AG10803 (cell line): ENCODE measurements at regions not wholly inside any gene's neighbourhood (a gene's known extent, or its start where the extent isn't known, plus 50 kb on each side); places are given as distances from the start of the nearest gene placed in this dataset.
"Not testable (repeated sequence)": the region's sequence is repeated elsewhere in the genome, so short reads cannot be mapped to it uniquely, and the experiment has no call there.

Source experiments
- DNase-seq: peaks from one replicate; pipeline ENCODE4 v3.0.0; 2010; ENCODE audit warnings: low read depth
- H3K4me3 ChIP-seq: 2 replicates; pipeline ENCODE4 v1.5.1; 2011; ENCODE audit warnings: mild to moderate bottlenecking, low read length, control low read depth
- TF ChIP-seq, protein P1 (sequence below): conservative IDR thresholded peaks from 2 replicates; pipeline ENCODE4 v1.5.1; 2011; ENCODE audit warnings: mild to moderate bottlenecking, low read length, control low read depth, inconsistent platforms

DNA sequence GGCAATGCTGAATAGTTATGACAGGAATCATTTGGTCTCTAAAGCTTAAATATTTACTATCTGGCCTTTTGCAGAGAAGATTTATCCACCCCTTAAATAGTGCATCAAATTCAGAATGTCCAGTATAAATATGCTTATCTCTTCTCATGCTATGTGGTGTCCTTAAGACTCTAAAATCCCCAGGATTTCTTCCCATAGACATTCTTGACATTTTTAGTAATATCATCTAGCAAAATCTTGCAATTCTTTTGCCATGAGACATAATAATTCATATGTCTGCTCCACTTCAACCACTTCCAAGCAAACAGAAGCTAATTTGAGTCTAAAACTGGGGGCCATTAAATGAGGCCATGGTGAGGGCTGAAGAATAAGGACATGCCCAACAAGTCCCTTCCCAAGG lies 1923.4 kb upstream of the CDH9 start:
- no peak overlapping the region for H3K4me3 ChIP-seq
- DNase-seq: no peak
- TF ChIP-seq, protein P1, sequence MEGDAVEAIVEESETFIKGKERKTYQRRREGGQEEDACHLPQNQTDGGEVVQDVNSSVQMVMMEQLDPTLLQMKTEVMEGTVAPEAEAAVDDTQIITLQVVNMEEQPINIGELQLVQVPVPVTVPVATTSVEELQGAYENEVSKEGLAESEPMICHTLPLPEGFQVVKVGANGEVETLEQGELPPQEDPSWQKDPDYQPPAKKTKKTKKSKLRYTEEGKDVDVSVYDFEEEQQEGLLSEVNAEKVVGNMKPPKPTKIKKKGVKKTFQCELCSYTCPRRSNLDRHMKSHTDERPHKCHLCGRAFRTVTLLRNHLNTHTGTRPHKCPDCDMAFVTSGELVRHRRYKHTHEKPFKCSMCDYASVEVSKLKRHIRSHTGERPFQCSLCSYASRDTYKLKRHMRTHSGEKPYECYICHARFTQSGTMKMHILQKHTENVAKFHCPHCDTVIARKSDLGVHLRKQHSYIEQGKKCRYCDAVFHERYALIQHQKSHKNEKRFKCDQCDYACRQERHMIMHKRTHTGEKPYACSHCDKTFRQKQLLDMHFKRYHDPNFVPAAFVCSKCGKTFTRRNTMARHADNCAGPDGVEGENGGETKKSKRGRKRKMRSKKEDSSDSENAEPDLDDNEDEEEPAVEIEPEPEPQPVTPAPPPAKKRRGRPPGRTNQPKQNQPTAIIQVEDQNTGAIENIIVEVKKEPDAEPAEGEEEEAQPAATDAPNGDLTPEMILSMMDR: no peak

- no peak overlapping the region for H3K4me3 ChIP-seq
- TF ChIP-seq, protein P1: no peak
- DNase-seq: no peak
These were observed 1920.2 kb upstream of the CDH9 start for GRCh38 chr5:28958581-28958980.

DNA sequence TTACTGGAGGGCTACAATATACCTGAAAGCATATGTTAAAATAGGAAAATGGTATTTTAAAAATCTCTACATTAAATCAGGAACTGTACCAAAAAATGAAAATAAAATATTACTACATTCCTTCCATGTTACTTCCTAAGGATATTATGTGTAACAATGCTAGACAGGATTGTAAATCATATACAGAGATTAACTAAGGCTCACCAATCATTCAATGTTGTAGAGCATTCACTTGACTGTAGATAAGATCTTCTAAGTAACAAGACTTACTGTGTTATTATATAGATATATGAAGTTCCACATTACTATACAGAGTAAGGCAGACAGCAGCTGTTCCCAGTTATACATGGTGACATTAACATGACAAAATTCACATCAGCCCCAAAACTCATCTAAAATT lies 1919.1 kb upstream of the CDH9 start:
- DNase-seq: no peak
- H3K4me3 ChIP-seq: no peak overlapping the region
- TF ChIP-seq, protein P1: no peak

DNA sequence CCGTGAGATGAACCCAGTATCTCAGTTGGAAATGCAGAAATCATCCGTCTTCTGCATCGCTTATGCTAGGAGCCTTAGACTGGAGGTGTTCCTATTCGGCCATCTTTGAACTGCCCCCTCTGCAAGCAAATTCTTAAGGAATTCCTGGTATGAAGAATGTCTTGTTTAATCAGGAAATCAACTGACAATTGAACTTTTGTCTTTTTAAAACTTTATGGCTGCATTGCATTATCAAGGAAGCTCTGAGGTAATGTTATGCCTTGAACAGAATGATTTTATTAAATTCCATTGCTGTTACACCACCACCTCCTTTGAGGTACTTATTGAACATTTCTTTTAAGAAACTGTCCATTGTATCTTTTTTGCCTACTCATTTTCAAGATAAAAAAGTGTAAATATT lies 1915.7 kb upstream of the CDH9 start:
- DNase-seq: no peak
- TF ChIP-seq, protein P1: no peak
- no peak overlapping the region for H3K4me3 ChIP-seq

GRCh38 chr5:28947865-28948264 lies 1909.5 kb upstream of the CDH9 start:
- H3K4me3 ChIP-seq: no peak overlapping the region
- TF ChIP-seq, protein P1: no peak
- DNase-seq: no peak

DNA sequence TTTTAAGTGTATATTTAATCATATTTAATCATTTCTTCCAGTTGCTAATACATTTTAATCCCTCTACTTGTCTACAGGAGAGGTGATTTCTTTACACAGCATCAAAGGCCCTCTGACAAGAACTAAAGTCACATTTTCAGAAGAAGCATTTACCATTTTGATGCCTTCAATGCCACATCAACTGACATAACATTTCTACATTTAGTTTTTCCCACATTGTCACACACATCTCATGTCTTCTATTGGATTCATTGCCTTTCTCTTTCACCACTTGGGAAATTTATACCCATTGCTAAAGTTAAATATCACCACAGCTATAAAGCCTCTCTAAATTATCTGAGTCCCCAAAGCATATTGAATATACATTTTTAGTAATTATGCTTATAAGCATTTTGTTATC lies 1907.5 kb upstream of the CDH9 start:
- DNase-seq: no peak
- no peak overlapping the region for H3K4me3 ChIP-seq
- TF ChIP-seq, protein P1: no peak

DNA sequence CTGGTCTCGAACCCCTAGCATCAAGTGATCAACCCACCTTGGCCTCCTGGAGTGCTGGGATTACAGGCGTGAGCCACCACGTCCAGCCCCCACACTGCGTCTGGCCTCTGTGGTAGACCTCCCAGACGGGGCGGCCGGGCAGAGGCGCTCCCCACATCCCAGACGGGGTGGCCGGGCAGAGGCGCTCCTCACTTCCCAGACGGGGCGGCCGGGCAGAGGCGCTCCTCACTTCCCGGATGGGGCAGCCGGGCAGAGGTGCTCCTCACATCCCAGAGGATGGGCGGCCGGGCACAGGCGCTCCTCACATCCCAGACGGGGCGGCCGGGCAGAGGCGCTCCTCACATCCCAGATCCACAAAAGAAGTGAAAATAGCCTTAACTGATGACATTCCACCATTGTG lies 1891.0 kb upstream of the CDH9 start:
- not testable (repeated sequence) for H3K4me3 ChIP-seq, DNase-seq

DNA sequence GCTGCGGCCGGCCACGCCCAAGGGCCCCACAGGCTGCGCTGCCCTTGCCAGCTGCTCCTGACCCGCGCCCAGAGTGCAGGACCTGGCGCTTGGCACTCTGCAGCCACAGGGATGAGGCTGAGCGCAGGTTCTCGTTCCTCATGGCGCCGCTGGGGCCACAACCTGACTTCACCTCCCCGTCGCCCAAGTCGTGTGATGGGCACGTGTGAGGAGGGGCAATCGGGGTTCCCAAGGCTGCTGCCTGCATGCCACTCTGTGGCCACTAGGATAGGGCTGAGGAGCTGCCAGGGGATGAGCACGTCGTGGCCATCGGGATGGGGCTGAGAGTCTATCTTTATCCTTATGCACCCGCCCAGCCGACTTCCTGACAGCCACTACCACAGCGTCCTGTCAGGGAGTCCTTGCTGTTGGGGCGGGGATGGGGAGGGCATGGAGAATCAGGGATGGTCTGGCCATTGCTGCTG lies 1890.0 kb upstream of the CDH9 start:
- H3K4me3 ChIP-seq, DNase-seq: not testable (repeated sequence)
